HUES64 (cell line): ENCODE measurements at regions not wholly inside any gene's neighbourhood (a gene's known extent, or its start where the extent isn't known, plus 50 kb on each side); places are given as distances from the start of the nearest gene placed in this dataset.

Source experiments
- H3K27ac ChIP-seq: 2 replicates; pipeline ENCODE4 v1.7.0; 2013; ENCODE audit warnings: low read depth, low read length, inconsistent platforms
- H3K27me3 ChIP-seq: 2 replicates; pipeline ENCODE4 v1.6.1; 2013; ENCODE audit warnings: mild to moderate bottlenecking, low read length; ENCODE audit not compliant: insufficient read depth
- H3K36me3 ChIP-seq: 2 replicates; pipeline ENCODE4 v1.6.1; 2013; ENCODE audit warnings: mild to moderate bottlenecking, low read length; ENCODE audit not compliant: insufficient read depth
- H3K4me1 ChIP-seq: 2 replicates; pipeline ENCODE4 v1.6.1; 2013; ENCODE audit warnings: mild to moderate bottlenecking, low read length, moderate library complexity; ENCODE audit not compliant: insufficient read depth
- H3K4me3 ChIP-seq: 2 replicates; pipeline ENCODE4 v1.5.1; 2013; ENCODE audit warnings: mild to moderate bottlenecking, low read length, moderate library complexity
- H3K9ac ChIP-seq: 2 replicates; pipeline ENCODE4 v1.6.1; 2013; ENCODE audit warnings: mild to moderate bottlenecking, low read depth, low read length
- H3K9me3 ChIP-seq: 2 replicates; pipeline ENCODE4 v1.6.1; 2013; ENCODE audit warnings: low read depth, low read length; ENCODE audit not compliant: insufficient read depth
- WGBS: fragments of 150-250, 120-280 bp; methylation state at CpG from one replicate; pipeline ENCODE4 v1.1.7; 2013; ENCODE audit warnings: missing lambda C conversion rate; 5-methylcytosine and 5-hydroxymethylcytosine counted together

GRCh38 chr11:129590753-129591475 is 215.3 kb downstream of the BARX2 start:
- H3K27me3 ChIP-seq = no peaks in the 10 kb centered on the region
- no peaks in the 10 kb centered on the region for H3K9me3 ChIP-seq
- H3K27ac ChIP-seq = no peak overlapping the region
- H3K36me3 ChIP-seq = no peaks in the 10 kb centered on the region
- no peak overlapping the region for H3K4me3 ChIP-seq
- no peak overlapping the region for H3K9ac ChIP-seq
- peaks cover 30% of the 10 kb centered on the region for H3K4me1 ChIP-seq
- 64% methylated on average over 9 of the region's 9 CpGs for WGBS

GRCh38 chr11:129591527-129591926 is 215.9 kb downstream of the BARX2 start:
- peaks cover 30% of the 10 kb centered on the region for H3K4me1 ChIP-seq
- H3K27me3 ChIP-seq = no peaks in the 10 kb centered on the region
- H3K9me3 ChIP-seq = no peaks in the 10 kb centered on the region
- no peaks in the 10 kb centered on the region for H3K36me3 ChIP-seq
- WGBS = 92% methylated on average over 2 of the region's 2 CpGs
- H3K9ac ChIP-seq = no peak overlapping the region
- H3K27ac ChIP-seq = no peak overlapping the region
- H3K4me3 ChIP-seq = no peak overlapping the region

GRCh38 chr11:129592191-129592590 is 216.5 kb downstream of the BARX2 start:
- H3K9me3 ChIP-seq = no peaks in the 10 kb centered on the region
- H3K27me3 ChIP-seq = no peaks in the 10 kb centered on the region
- peaks cover 30% of the 10 kb centered on the region for H3K4me1 ChIP-seq
- H3K27ac ChIP-seq = no peak overlapping the region
- WGBS = 95% methylated on average over 8 of the region's 8 CpGs
- no peak overlapping the region for H3K4me3 ChIP-seq
- H3K36me3 ChIP-seq = no peaks in the 10 kb centered on the region
- no peak overlapping the region for H3K9ac ChIP-seq

- 88% methylated on average over 2 of the region's 2 CpGs for WGBS
- Histone ChIP-seq H3K4me3 (no peak overlapping the region), H3K27me3 (no peaks in the 10 kb centered on the region), H3K36me3 (no peaks in the 10 kb centered on the region), H3K4me1 (peaks cover 30% of the 10 kb centered on the region), H3K9ac (no peak overlapping the region), H3K9me3 (no peaks in the 10 kb centered on the region), H3K27ac (no peak overlapping the region)
Measured at GRCh38 chr11:129593098-129593497, 217.4 kb downstream of the BARX2 start.

- Histone ChIP-seq H3K36me3 (no peaks in the 10 kb centered on the region), H3K4me3 (no peak overlapping the region), H3K9me3 (no peaks in the 10 kb centered on the region), H3K4me1 (peaks cover 12% of the 10 kb centered on the region), H3K27ac (no peak overlapping the region), H3K9ac (no peak overlapping the region), H3K27me3 (no peaks in the 10 kb centered on the region)
- WGBS = 88% methylated on average over 9 of the region's 9 CpGs
Measured at GRCh38 chr11:129595038-129595962, 219.7 kb downstream of the BARX2 start.

- H3K27ac ChIP-seq = no peak overlapping the region
Measured at GRCh38 chr11:129596351-129596750, 219.3 kb upstream of the TMEM45B start.

GRCh38 chr11:129598378-129598777 is 217.3 kb upstream of the TMEM45B start:
- Histone ChIP-seq H3K27ac (no peak overlapping the region), H3K27me3 (no peaks in the 10 kb centered on the region), H3K9ac (no peak overlapping the region), H3K4me1 (no peaks in the 10 kb centered on the region; the same call in 1 of the 2 replicates), H3K9me3 (no peaks in the 10 kb centered on the region), H3K4me3 (no peak overlapping the region), H3K36me3 (no peaks in the 10 kb centered on the region)
- 91% methylated on average over 3 of the region's 3 CpGs for WGBS

More at GRCh38 chr11:129596351-129596750, 219.3 kb upstream of the TMEM45B start:
- H3K9me3 ChIP-seq = no peaks in the 10 kb centered on the region
- 96% methylated on average over 4 of the region's 4 CpGs for WGBS
- no peaks in the 10 kb centered on the region for H3K27me3 ChIP-seq
- H3K4me1 ChIP-seq = peaks cover 1% of the 10 kb centered on the region; the same call in 1 of the 2 replicates
- no peak overlapping the region for H3K9ac ChIP-seq
- no peak overlapping the region for H3K4me3 ChIP-seq
- no peaks in the 10 kb centered on the region for H3K36me3 ChIP-seq

- H3K9me3 ChIP-seq = no peaks in the 10 kb centered on the region
Measured at GRCh38 chr11:129605815-129606214, 209.8 kb upstream of the TMEM45B start.

GRCh38 chr11:129608711-129609110 is 206.9 kb upstream of the TMEM45B start:
- no peak overlapping the region for H3K4me3 ChIP-seq
- no peak overlapping the region for H3K9ac ChIP-seq
- WGBS = 76% methylated on average over 6 of the region's 6 CpGs
- H3K27me3 ChIP-seq = no peaks in the 10 kb centered on the region
- H3K36me3 ChIP-seq = no peaks in the 10 kb centered on the region
- H3K4me1 ChIP-seq = no peaks in the 10 kb centered on the region
- H3K9me3 ChIP-seq = no peaks in the 10 kb centered on the region
- no peak overlapping the region for H3K27ac ChIP-seq

More at GRCh38 chr11:129605815-129606214, 209.8 kb upstream of the TMEM45B start:
- Histone ChIP-seq H3K9ac (no peak overlapping the region), H3K4me3 (no peak overlapping the region), H3K27ac (no peak overlapping the region), H3K36me3 (no peaks in the 10 kb centered on the region), H3K4me1 (no peaks in the 10 kb centered on the region), H3K27me3 (no peaks in the 10 kb centered on the region)

GRCh38 chr11:129610125-129610524 is 205.5 kb upstream of the TMEM45B start:
- no peak overlapping the region for H3K9ac ChIP-seq
- WGBS = 94% methylated on average over 7 of the region's 7 CpGs
- H3K36me3 ChIP-seq = no peaks in the 10 kb centered on the region
- H3K4me1 ChIP-seq = no peaks in the 10 kb centered on the region
- no peaks in the 10 kb centered on the region for H3K27me3 ChIP-seq
- H3K27ac ChIP-seq = no peak overlapping the region
- H3K4me3 ChIP-seq = no peak overlapping the region
- H3K9me3 ChIP-seq = no peaks in the 10 kb centered on the region

GRCh38 chr11:129610545-129610944 is 205.1 kb upstream of the TMEM45B start:
- Histone ChIP-seq H3K27me3 (no peaks in the 10 kb centered on the region), H3K9ac (no peak overlapping the region), H3K9me3 (no peaks in the 10 kb centered on the region), H3K27ac (no peak overlapping the region), H3K4me3 (no peak overlapping the region), H3K36me3 (no peaks in the 10 kb centered on the region), H3K4me1 (no peaks in the 10 kb centered on the region)
- 95% methylated on average over 5 of the region's 5 CpGs for WGBS
